SK-N-SH (cell line): ENCODE measurements at regions not wholly inside any gene's neighbourhood (a gene's known extent, or its start where the extent isn't known, plus 50 kb on each side); places are given as distances from the start of the nearest gene placed in this dataset.

ENCODE experiments used
- CTCF ChIP-seq: fragments of 200-600 bp; sonication (generic); IDR thresholded peaks from 2 replicates; pipeline ENCODE4 v1.6.1; 2017; ENCODE audit warnings: antibody characterized with exemption, mild to moderate bottlenecking, moderate library complexity
- EZH2phosphoT487 ChIP-seq: fragments of 200-600 bp; sonication (generic); IDR thresholded peaks from 2 replicates; pipeline ENCODE4 v1.6.1; 2017; ENCODE audit warnings: low read depth, mixed run types, mild to moderate bottlenecking, antibody characterized with exemption, moderate library complexity, borderline replicate concordance
- GABPA ChIP-seq: IDR thresholded peaks from 2 replicates; pipeline ENCODE4 v1.4.0; 2012; ENCODE audit warnings: low read depth, mild to moderate bottlenecking
- GATA2 ChIP-seq: sonication (generic); formaldehyde crosslinking; IDR thresholded peaks from 2 replicates; pipeline ENCODE4 v1.5.0; 2020; ENCODE audit warnings: mild to moderate bottlenecking, missing genetic modification reagents
- POLR2AphosphoS5 ChIP-seq: IDR thresholded peaks from 2 replicates; pipeline ENCODE4 v1.6.1; 2012; ENCODE audit warnings: low read depth, low read length
- REST ChIP-seq: IDR thresholded peaks from 2 replicates; pipeline ENCODE4 v1.6.1; 2012; ENCODE audit warnings: mild to moderate bottlenecking, low read depth, low read length, moderate library complexity
- RXRA ChIP-seq: IDR thresholded peaks from 2 replicates; pipeline ENCODE4 v1.4.0; 2012; ENCODE audit warnings: low read depth, mild to moderate bottlenecking, borderline replicate concordance
- TF ChIP-seq, protein P1 (sequence below): IDR thresholded peaks from 2 replicates; pipeline ENCODE4 v1.4.0; 2012; ENCODE audit warnings: low read depth

GRCh38 chr2:221304916-221305315 is 267.2 kb downstream of the EPHA4 start:
- TF ChIP-seq CTCF = no peak
- TF ChIP-seq RXRA = no peak
- no peak for TF ChIP-seq EZH2phosphoT487
- TF ChIP-seq, protein P1, sequence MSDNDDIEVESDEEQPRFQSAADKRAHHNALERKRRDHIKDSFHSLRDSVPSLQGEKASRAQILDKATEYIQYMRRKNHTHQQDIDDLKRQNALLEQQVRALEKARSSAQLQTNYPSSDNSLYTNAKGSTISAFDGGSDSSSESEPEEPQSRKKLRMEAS = no peak
- no peak for TF ChIP-seq GATA2 (CRISPR knock-in tag)
- no peak for TF ChIP-seq GABPA
- TF ChIP-seq REST = no peak
- no peak for TF ChIP-seq POLR2AphosphoS5
